HG02759 (cell line): ENCODE measurements at regions not wholly inside any gene's neighbourhood (a gene's known extent, or its start where the extent isn't known, plus 50 kb on each side); places are given as distances from the start of the nearest gene placed in this dataset.
"Not testable (repeated sequence)": the region's sequence is repeated elsewhere in the genome, so short reads cannot be mapped to it uniquely, and the experiment has no call there.

Experiments used
- ATAC-seq: cut with Tn5 transposase; IDR thresholded peaks from one replicate; pipeline ENCODE4 v1.9.1; 2021; ENCODE audit warnings: mild to moderate bottlenecking, moderate library complexity; ENCODE audit not compliant: unreplicated experiment

DNA sequence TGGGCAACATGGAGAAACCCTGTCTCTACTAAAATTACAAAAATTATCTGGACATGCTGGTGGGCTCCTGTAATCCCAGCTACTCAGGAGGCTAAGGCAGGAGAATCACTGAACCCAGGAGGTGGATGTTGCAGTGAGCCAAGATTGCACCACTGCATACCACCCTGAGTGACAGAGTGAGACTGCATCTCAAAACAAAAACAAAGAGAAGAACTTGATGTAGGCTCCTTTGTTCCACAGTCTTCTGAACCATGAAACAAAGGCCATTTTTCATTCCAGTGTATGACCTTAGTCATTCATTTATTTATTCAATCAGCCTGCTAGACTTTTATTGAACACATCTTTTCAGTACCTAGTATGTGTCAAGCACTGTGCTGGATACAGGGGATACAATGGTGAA, 369.6 kb downstream of the FAT3 start:
- no peak for ATAC-seq

GRCh38 chr11:92595052-92595451, 370.4 kb downstream of the FAT3 start:
- no peak for ATAC-seq

GRCh38 chr11:92596596-92597317, 372.1 kb downstream of the FAT3 start:
- no peak for ATAC-seq

DNA sequence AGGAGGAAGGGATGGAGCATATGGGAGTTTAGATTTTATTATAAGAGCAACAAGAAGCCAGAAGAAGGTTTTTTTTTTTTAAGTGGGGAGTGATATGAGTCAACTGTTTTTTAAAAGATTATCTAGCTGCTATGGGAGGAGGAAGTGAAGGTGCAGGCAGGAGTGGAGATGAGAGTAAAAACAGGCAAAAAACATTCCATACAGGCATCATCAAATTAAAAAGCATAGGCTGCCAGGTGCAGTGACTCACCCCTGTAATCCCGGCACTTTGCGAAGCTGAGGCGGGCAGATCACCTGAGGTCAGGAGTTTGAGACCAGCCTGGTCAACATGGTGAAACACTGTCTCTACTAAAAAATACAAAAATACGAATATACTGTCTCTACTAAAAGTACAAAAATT, 368.4 kb upstream of the MTNR1B start:
- ATAC-seq, result no peak

DNA sequence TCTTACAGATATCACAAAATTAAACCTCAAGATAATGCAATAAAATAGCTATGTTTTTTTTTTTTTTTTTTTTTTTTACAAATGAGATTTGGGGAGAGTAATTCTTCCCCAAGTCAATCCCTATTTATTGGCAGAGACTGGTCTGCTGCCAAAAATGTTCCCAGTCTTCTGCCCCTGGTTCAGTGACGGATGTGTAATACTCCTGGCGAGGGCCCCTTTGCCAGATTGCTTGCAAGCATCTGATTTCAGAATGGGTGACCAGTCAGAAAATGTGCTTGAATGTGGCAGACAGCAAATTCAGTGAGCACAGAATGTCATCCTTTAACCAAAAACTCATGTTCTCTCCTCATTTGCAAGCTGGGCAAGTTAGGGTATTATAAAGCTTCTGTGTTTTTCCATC, 363.8 kb upstream of the MTNR1B start:
- no peak for ATAC-seq

DNA sequence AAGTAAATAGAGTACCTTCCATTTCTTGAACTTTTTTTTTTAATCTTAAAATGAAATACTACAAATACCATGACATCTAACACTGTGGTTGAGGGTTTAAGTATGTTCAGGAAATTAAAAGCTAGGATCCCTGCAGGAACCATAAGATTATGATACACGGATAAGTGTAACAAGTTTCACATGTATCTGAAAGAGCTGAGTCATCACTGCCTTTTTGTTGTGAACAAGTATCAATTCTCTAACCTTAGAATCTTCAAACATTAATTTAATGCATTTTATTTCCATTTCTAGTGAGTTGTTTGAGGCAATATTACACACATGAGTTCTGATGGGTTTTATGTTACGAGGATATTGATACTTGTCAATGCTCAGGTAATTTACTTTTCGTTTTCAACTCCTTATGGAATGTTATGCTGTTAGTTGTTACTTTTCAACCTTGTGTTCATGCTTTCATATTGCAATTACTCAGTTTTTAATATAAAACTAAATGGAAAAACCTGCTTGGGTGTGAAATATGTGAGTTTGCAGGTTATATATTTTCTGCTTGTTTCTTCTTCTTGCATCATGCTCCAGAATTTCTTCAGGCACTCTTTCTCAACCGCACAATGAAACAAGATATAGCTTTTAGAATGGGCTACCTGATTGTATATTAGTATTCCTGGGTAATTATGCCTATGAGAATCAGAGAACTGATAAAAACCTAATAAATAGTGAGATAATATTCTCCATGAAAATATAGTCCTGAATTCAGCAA, 361.3 kb upstream of the MTNR1B start:
- no peak for ATAC-seq

GRCh38 chr11:92611157-92611556, 358.3 kb upstream of the MTNR1B start:
- no peak for ATAC-seq

GRCh38 chr11:92618020-92618419, 351.4 kb upstream of the MTNR1B start:
- not testable (repeated sequence) for ATAC-seq

GRCh38 chr11:92623055-92623454, 346.4 kb upstream of the MTNR1B start:
- ATAC-seq, result no peak

- ATAC-seq, result no peak
Observed at GRCh38 chr11:92625894-92626293, 343.6 kb upstream of the MTNR1B start.

- ATAC-seq, result no peak
Observed at GRCh38 chr11:92626624-92627023, 342.8 kb upstream of the MTNR1B start.

- ATAC-seq, result no peak
Observed at GRCh38 chr11:92627615-92628256, 341.7 kb upstream of the MTNR1B start.

- ATAC-seq, result no peak
Observed at GRCh38 chr11:92628401-92629292, 340.8 kb upstream of the MTNR1B start.

DNA sequence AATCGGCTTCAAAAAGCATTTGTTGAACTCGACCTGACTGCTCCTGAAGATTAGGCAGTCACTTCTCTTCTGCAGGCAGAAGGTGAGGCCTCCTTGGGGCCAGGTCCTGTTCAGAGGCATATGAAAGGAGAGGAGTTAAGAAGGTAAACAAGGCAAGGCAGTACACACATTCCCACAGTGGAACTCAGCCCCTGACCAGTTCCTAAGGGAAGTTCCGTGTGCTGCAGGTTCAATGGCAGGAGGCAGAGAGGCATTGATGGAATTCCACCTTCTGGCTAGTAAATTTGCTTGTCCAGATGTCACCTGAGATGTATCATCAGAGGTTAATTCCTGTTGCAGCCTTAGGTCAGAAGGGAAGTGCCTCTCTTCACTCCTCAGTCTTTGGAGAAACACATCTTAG, 337.0 kb upstream of the MTNR1B start:
- no peak for ATAC-seq

- ATAC-seq, result no peak
Observed at GRCh38 chr11:92633820-92634219, 335.6 kb upstream of the MTNR1B start.

DNA sequence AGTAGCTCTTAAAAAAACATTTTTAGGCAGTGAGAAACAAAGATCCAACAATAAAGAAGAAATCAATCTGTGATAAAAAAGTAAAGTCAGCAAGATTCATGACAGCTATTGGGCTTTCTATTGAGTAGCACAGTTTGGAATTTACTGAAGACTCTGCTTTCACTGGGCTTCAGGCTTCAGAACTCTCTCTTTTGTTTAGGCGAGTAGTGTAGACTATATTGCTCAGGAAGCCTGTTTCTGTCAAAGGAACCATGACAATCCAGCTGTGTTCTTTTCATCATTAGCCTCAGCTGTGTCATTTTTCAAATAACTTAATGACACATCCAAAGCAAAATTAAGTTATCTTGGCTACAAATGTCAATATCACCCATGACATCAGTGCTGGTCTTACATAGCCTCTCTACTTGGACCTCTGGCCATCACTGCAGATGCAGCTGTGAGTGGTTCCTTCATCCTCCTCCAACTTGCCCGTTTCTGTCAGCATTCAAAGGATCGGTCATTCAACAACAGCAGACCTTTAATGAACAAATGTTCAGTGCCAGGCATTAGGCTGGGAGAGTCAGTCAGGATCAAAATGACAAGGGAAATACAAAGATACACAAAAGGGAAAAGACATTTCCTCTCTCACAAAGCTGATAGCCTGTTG, 332.8 kb upstream of the MTNR1B start:
- ATAC-seq, result no peak

GRCh38 chr11:92638678-92639077, 330.8 kb upstream of the MTNR1B start:
- no peak for ATAC-seq

DNA sequence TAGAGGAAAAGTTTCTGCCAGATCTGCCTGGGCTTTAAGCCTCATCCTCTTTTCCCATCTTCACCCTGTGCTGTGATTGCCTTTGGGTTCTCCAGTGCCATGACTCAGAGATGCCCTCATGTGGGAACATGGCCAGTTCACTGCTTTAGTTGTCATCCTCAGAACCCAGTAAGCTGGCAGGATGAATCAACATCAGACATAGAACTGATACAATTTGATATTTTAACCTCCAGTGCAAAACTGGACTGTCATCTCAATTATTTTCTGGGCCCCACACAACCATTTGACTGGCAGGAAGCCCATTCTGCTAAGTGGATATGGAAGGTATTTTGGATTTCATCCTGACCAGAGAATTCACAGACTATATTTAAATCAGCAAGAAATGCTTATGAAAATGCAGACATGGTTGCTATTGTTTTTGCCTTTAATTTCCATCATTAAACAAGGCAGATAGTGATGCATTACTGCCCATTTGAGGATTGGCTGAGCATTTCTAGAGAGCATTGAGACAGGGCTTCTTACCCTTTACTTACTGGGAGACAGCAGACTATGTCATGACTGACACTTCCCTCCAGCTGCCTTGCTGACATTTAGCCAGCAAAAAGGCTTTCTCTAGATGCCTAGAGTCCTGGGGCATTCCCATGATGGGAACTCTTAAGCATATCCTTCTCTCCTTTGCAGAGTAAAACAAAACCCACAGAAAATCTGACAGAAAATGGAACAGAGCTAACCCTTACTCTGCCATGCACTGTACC, 327.1 kb upstream of the MTNR1B start:
- ATAC-seq, result no peak

DNA sequence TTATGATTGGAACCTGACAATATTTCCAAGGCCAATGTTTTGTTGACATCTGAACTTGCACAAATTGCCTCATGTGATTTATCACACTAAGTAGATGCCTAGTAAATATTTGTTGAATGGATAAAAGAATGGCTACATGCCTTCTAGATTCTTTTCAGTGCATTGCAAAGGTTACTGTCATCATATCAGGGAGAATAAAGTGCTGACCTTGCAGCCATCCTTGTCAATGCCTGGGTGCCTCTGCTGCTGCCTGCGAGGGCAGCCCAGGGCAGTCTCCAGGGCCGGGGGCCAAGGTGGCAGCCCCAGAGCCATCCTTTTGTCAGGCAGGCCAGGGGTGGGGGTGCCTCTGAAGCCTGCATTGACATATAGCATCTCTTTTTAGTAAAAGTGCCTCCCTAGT, 325.6 kb upstream of the MTNR1B start:
- no peak for ATAC-seq
